K562 (cell line): ENCODE measurements at regions not wholly inside any gene's neighbourhood (a gene's known extent, or its start where the extent isn't known, plus 50 kb on each side); places are given as distances from the start of the nearest gene placed in this dataset.

Source experiments
- ETV6 ChIP-seq, 3 experiments: fragments of 150-350 bp in 1 of 3; sonication (generic) in 1 of 3; formaldehyde crosslinking in 1 of 3; IDR thresholded peaks; 2 replicates each; pipeline versions ENCODE4 v1.6.1 to v1.8.0; 2014 to 2022; ENCODE audit warnings: borderline replicate concordance in 2 of 3, low read depth in 2 of 3, antibody characterized with exemption in 1 of 3, low read length in 1 of 3, mild to moderate bottlenecking in 1 of 3, missing genetic modification reagents in 1 of 3
- GABPB1 ChIP-seq: sonication (generic); formaldehyde crosslinking; IDR thresholded peaks from 2 replicates; pipeline ENCODE4 v1.8.0; 2022; ENCODE audit warnings: mild to moderate bottlenecking, missing genetic modification reagents
- GATA2 ChIP-seq: sonication (generic); formaldehyde crosslinking; IDR thresholded peaks from 2 replicates; pipeline ENCODE4 v1.4.0; 2020; ENCODE audit warnings: mild to moderate bottlenecking, missing genetic modification reagents
- HNRNPLL ChIP-seq: fragments of 200-400 bp; formaldehyde crosslinking; IDR thresholded peaks from 2 replicates; pipeline ENCODE4 v1.6.1; 2017; ENCODE audit warnings: low read length, low read depth, mild to moderate bottlenecking; ENCODE audit not compliant: poor library complexity, severe bottlenecking
- KDM5B ChIP-seq: fragments of 200-600 bp; sonication (generic); IDR thresholded peaks from 2 replicates; pipeline ENCODE4 v1.6.1; 2012; ENCODE audit warnings: low read depth, mild to moderate bottlenecking, moderate library complexity, low read length, control low read depth, inconsistent platforms; ENCODE audit not compliant: insufficient replicate concordance
- MAFF ChIP-seq: IDR thresholded peaks from 2 replicates; pipeline ENCODE4 v1.6.1; 2012; ENCODE audit warnings: low read length, improper control_type of control experiment
- NCOA6 ChIP-seq: fragments of 450-650 bp; IDR thresholded peaks from 2 replicates; pipeline ENCODE4 v1.6.1; 2017; ENCODE audit warnings: mild to moderate bottlenecking
- NFE2L1 ChIP-seq: fragments of 450-650 bp; IDR thresholded peaks from 2 replicates; pipeline ENCODE4 v1.6.1; 2016; ENCODE audit warnings: missing genetic modification characterization, low read depth, mild to moderate bottlenecking, missing compliant biosample characterization, moderate library complexity, borderline replicate concordance
- POLR2AphosphoS5 ChIP-seq: IDR thresholded peaks from 2 replicates; pipeline ENCODE4 v1.6.1; 2011; ENCODE audit warnings: mild to moderate bottlenecking, low read depth, low read length, moderate library complexity; ENCODE audit not compliant: control insufficient read depth, insufficient read depth
- POLR2B ChIP-seq: fragments of 450-650 bp; IDR thresholded peaks from 2 replicates; pipeline ENCODE4 v1.6.1; 2018; ENCODE audit warnings: low read depth; ENCODE audit not compliant: partially characterized antibody
- PRPF4 ChIP-seq: fragments of 200-400 bp; formaldehyde crosslinking; IDR thresholded peaks from one replicate; pipeline ENCODE4 v1.6.1; 2017; ENCODE audit warnings: low read length, low read depth, mild to moderate bottlenecking; ENCODE audit not compliant: insufficient read depth, poor library complexity, severe bottlenecking
- TAF9B ChIP-seq: fragments of 450-650 bp; IDR thresholded peaks from 2 replicates; pipeline ENCODE4 v1.6.1; 2018; ENCODE audit warnings: mild to moderate bottlenecking; ENCODE audit not compliant: partially characterized antibody
- U2AF2 ChIP-seq: fragments of 200-400 bp; formaldehyde crosslinking; optimal IDR thresholded peaks from 2 replicates; pipeline ENCODE3; 2017; ENCODE audit warnings: low read depth, mild to moderate bottlenecking, low read length
- ZNF316 ChIP-seq: fragments of 450-650 bp; IDR thresholded peaks from 2 replicates; pipeline ENCODE4 v1.6.1; 2016
- ZNF785 ChIP-seq: fragments of 250-450 bp; sonication (Bioruptor Pico); IDR thresholded peaks from 2 replicates; pipeline ENCODE4 v1.4.0; 2020; ENCODE audit warnings: mild to moderate bottlenecking
- ZZZ3 ChIP-seq: fragments of 450-650 bp; IDR thresholded peaks from 2 replicates; pipeline ENCODE4 v1.6.1; 2016; ENCODE audit warnings: antibody characterized with exemption, mild to moderate bottlenecking, moderate library complexity
- TF ChIP-seq, protein P1 (sequence below): fragments of 200-800 bp; sonication (Bioruptor generic); IDR thresholded peaks from 2 replicates; pipeline ENCODE4 v1.6.1; 2016; ENCODE audit warnings: missing genetic modification characterization, missing compliant biosample characterization
- TF ChIP-seq, protein P2 (sequence below): IDR thresholded peaks from 2 replicates; pipeline ENCODE4 v1.6.1; 2016; ENCODE audit warnings: missing genetic modification characterization, missing compliant biosample characterization
- TF ChIP-seq, protein P3 (sequence below): sonication (generic); formaldehyde crosslinking; IDR thresholded peaks from 2 replicates; pipeline ENCODE4 v1.4.0; 2020; ENCODE audit warnings: mild to moderate bottlenecking, missing genetic modification reagents

DNA sequence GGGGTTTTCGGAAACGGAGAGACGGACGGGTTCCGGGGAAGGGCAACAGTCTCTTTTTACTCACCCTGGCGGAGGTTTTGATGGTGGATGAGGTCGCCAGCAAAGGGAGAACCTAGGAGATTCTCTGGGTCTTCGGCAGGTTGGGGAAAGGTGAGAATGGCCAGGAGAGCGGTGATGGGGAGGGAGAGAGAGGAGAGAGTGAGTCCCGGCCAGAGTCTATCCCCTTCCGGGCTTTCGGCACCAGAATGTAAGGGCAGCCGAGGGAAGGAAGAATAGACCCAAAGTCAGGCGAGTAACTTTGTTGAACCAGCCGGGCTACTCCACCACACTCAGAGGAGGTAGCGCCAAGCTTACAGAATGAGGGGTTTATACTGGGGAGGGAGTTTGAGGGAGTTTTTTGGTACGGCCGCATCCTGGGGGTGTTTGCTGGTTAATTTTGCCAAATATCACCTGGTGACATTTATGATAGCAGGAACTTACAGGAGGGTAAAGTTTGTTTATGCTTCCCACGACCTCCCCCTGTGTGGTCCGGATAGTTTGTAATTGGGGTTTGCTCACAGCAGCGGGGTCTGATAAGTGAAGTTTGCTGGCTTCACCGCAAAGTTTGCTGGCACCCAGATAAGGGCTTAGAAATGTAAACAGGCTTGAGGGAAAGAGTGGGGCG is 141.1 kb upstream of the ETV3 start (continued):
- TF ChIP-seq ZNF316 (no peak), ZNF785 (CRISPR knock-in tag) (no peak), HNRNPLL (no peak), POLR2B (no peak), U2AF2 (no peak), TAF9B (peak; percentile 45), GATA2 (peak; percentile 97), KDM5B (peak; percentile 61), GABPB1 (CRISPR knock-in tag) (0 out of 2 replicates have a peak, but pooled peaks have one; percentile 28), NFE2L1 (tag) (no peak), MAFF (0 out of 2 replicates have a peak, but pooled peaks have one; percentile 16), ZZZ3 (peak; percentile 58; the same call in 1 of the 2 replicates), PRPF4 (no peak), POLR2AphosphoS5 (peak; percentile 99), NCOA6 (0 out of 2 replicates have a peak, but pooled peaks have one; percentile 61), ETV6 (IDR thresholded peaks at IDR 0.05; ENCODE audit: borderline replicate concordance in 1 of 2, low read depth in 2 of 2, low read length in 1 of 2) (peak in 1 of 2 experiments; percentile 66; a peak in 1 of 4 replicates), ETV6 (CRISPR knock-in tag; IDR thresholded peaks at IDR 0.05; ENCODE audit: borderline replicate concordance) (no peak)
- TF ChIP-seq, protein P1, sequence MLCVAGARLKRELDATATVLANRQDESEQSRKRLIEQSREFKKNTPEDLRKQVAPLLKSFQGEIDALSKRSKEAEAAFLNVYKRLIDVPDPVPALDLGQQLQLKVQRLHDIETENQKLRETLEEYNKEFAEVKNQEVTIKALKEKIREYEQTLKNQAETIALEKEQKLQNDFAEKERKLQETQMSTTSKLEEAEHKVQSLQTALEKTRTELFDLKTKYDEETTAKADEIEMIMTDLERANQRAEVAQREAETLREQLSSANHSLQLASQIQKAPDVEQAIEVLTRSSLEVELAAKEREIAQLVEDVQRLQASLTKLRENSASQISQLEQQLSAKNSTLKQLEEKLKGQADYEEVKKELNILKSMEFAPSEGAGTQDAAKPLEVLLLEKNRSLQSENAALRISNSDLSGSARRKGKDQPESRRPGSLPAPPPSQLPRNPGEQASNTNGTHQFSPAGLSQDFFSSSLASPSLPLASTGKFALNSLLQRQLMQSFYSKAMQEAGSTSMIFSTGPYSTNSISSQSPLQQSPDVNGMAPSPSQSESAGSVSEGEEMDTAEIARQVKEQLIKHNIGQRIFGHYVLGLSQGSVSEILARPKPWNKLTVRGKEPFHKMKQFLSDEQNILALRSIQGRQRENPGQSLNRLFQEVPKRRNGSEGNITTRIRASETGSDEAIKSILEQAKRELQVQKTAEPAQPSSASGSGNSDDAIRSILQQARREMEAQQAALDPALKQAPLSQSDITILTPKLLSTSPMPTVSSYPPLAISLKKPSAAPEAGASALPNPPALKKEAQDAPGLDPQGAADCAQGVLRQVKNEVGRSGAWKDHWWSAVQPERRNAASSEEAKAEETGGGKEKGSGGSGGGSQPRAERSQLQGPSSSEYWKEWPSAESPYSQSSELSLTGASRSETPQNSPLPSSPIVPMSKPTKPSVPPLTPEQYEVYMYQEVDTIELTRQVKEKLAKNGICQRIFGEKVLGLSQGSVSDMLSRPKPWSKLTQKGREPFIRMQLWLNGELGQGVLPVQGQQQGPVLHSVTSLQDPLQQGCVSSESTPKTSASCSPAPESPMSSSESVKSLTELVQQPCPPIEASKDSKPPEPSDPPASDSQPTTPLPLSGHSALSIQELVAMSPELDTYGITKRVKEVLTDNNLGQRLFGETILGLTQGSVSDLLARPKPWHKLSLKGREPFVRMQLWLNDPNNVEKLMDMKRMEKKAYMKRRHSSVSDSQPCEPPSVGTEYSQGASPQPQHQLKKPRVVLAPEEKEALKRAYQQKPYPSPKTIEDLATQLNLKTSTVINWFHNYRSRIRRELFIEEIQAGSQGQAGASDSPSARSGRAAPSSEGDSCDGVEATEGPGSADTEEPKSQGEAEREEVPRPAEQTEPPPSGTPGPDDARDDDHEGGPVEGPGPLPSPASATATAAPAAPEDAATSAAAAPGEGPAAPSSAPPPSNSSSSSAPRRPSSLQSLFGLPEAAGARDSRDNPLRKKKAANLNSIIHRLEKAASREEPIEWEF (CRISPR knock-in tag): no peak
- TF ChIP-seq, protein P2, sequence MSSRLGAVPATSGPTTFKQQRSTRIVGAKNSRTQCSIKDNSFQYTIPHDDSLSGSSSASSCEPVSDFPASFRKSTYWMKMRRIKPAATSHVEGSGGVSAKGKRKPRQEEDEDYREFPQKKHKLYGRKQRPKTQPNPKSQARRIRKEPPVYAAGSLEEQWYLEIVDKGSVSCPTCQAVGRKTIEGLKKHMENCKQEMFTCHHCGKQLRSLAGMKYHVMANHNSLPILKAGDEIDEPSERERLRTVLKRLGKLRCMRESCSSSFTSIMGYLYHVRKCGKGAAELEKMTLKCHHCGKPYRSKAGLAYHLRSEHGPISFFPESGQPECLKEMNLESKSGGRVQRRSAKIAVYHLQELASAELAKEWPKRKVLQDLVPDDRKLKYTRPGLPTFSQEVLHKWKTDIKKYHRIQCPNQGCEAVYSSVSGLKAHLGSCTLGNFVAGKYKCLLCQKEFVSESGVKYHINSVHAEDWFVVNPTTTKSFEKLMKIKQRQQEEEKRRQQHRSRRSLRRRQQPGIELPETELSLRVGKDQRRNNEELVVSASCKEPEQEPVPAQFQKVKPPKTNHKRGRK (tag): no peak
- TF ChIP-seq, protein P3, sequence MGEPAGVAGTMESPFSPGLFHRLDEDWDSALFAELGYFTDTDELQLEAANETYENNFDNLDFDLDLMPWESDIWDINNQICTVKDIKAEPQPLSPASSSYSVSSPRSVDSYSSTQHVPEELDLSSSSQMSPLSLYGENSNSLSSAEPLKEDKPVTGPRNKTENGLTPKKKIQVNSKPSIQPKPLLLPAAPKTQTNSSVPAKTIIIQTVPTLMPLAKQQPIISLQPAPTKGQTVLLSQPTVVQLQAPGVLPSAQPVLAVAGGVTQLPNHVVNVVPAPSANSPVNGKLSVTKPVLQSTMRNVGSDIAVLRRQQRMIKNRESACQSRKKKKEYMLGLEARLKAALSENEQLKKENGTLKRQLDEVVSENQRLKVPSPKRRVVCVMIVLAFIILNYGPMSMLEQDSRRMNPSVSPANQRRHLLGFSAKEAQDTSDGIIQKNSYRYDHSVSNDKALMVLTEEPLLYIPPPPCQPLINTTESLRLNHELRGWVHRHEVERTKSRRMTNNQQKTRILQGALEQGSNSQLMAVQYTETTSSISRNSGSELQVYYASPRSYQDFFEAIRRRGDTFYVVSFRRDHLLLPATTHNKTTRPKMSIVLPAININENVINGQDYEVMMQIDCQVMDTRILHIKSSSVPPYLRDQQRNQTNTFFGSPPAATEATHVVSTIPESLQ: no peak
